MCF 10A (cell line): ENCODE measurements at regions not wholly inside any gene's neighbourhood (a gene's known extent, or its start where the extent isn't known, plus 50 kb on each side); places are given as distances from the start of the nearest gene placed in this dataset.

ENCODE experiments used
- BruUV-seq: library from RNA; stranded (reverse); fragments of 400-500 nt; replicated peaks from 2 replicates; lab custom pipeline; 2021; lab: Mats Ljungman, UMichigan
- CTCF ChIA-PET: fragments of 300-600 bp; sonication (Branson Sonifier 250); formaldehyde crosslinking; extraction: SDS; loops from one replicate; lab custom pipeline; 2021; ENCODE audit warnings: antibody characterized with exemption, inconsistent platforms; lab: Yijun Ruan, JAX
- POLR2A ChIA-PET: fragments of 300-600, 350-650 bp; sonication (Branson Sonifier 250); formaldehyde crosslinking; extraction: SDS; loops from one replicate; lab custom pipeline; 2020; ENCODE audit warnings: antibody characterized with exemption, inconsistent platforms; lab: Yijun Ruan, JAX
- DNase-seq: peaks from one replicate; pipeline ENCODE4 v3.0.0-alpha.2; 2018; ENCODE audit not compliant: unreplicated experiment
- H3K27ac Mint-ChIP-seq: one replicate; pipeline ENCODE4 v1.8.0; 2022; ENCODE audit warnings: mild to moderate bottlenecking, low read depth, mixed read lengths; ENCODE audit not compliant: unreplicated experiment
- H3K27me3 Mint-ChIP-seq: one replicate; pipeline ENCODE4 v1.8.0; 2022; ENCODE audit warnings: mixed read lengths; ENCODE audit not compliant: insufficient read depth, unreplicated experiment
- H3K36me3 Mint-ChIP-seq: one replicate; pipeline ENCODE4 v1.8.0; 2022; ENCODE audit warnings: mild to moderate bottlenecking, moderate library complexity, mixed read lengths; ENCODE audit not compliant: insufficient read depth, unreplicated experiment
- H3K4me1 Mint-ChIP-seq: one replicate; pipeline ENCODE4 v1.8.0; 2022; ENCODE audit warnings: mixed read lengths; ENCODE audit not compliant: insufficient read depth, unreplicated experiment
- H3K4me3 Mint-ChIP-seq: one replicate; pipeline ENCODE4 v1.8.0; 2022; ENCODE audit warnings: mild to moderate bottlenecking, moderate library complexity, mixed read lengths; ENCODE audit not compliant: unreplicated experiment
- H3K9me3 Mint-ChIP-seq: one replicate; pipeline ENCODE4 v1.8.0; 2022; ENCODE audit warnings: mixed read lengths; ENCODE audit not compliant: unreplicated experiment
- CTCF ChIP-seq: fragments of 200-600 bp; IDR thresholded peaks from one replicate; pipeline ENCODE4 v1.8.0; 2022; ENCODE audit warnings: antibody characterized with exemption, mild to moderate bottlenecking; ENCODE audit not compliant: unreplicated experiment
- intact Hi-C: fragments of 100-400 bp; cut with micrococcal nuclease; formaldehyde crosslinking; loops from 2 replicates; pipeline ENCODE4 v1.14.1; 2022

GRCh38 chr17:63347475-63347874, 98.6 kb downstream of the CYB561 start:
- no peaks in the 10 kb centered on the region for H3K4me1 Mint-ChIP-seq
- no peak overlapping the region for H3K27ac Mint-ChIP-seq

GRCh38 chr17:63349478-63350000, 96.6 kb downstream of the CYB561 start:
- BruUV-seq: no TSS peak
- Mint-ChIP-seq H3K27ac (no peak overlapping the region), H3K9me3 (no peaks in the 10 kb centered on the region), H3K4me1 (peaks cover 5% of the 10 kb centered on the region), H3K4me3 (no peak overlapping the region), H3K27me3 (no peaks in the 10 kb centered on the region), H3K36me3 (peaks cover 17% of the 10 kb centered on the region)
- DNase-seq: no peak
- ChIA-PET POLR2A (interaction anchor here (0.6 to 0.9 kb wide), 4 partner anchors 10 to 784 kb away, joined by 3 to 5 read pairs (median 4); no protein-coding TSS in a partner anchor), CTCF (interaction anchor here (0.7 kb wide), 1 partner anchor 261 kb away, joined by 3 read pairs; no protein-coding TSS in a partner anchor)
- intact Hi-C loops: no loop called here
- no peak for TF ChIP-seq CTCF

More at GRCh38 chr17:63347475-63347874, 98.6 kb downstream of the CYB561 start:
- TF ChIP-seq CTCF: no peak
- DNase-seq: no peak
- H3K9me3 Mint-ChIP-seq: no peaks in the 10 kb centered on the region
- POLR2A ChIA-PET: interaction anchor here (0.6 to 0.7 kb wide), 3 partner anchors 9 to 51 kb away, joined by 3 to 4 read pairs (median 4); no protein-coding TSS in a partner anchor
- CTCF ChIA-PET: interaction anchor here (0.6 to 0.8 kb wide), 3 partner anchors 10 to 31 kb away, joined by 3 to 6 read pairs (median 3); no protein-coding TSS in a partner anchor
- no peaks in the 10 kb centered on the region for H3K27me3 Mint-ChIP-seq
- no peak overlapping the region for H3K4me3 Mint-ChIP-seq
- BruUV-seq: no TSS peak
- intact Hi-C loops: no loop called here
- H3K36me3 Mint-ChIP-seq: peaks cover 17% of the 10 kb centered on the region

GRCh38 chr17:63350364-63350763, 95.7 kb downstream of the CYB561 start:
- CTCF ChIA-PET: no interaction called here
- no peak for TF ChIP-seq CTCF
- intact Hi-C loops: no loop called here
- no peaks in the 10 kb centered on the region for H3K9me3 Mint-ChIP-seq
- H3K4me1 Mint-ChIP-seq: peaks cover 5% of the 10 kb centered on the region
- POLR2A ChIA-PET: interaction anchor here (0.7 kb wide), 1 partner anchor 52 kb away, joined by 3 read pairs; no protein-coding TSS in a partner anchor
- no TSS peak for BruUV-seq
- H3K27me3 Mint-ChIP-seq: no peaks in the 10 kb centered on the region
- H3K27ac Mint-ChIP-seq: no peak overlapping the region
- no peak for DNase-seq
- peaks cover 14% of the 10 kb centered on the region for H3K36me3 Mint-ChIP-seq
- no peak overlapping the region for H3K4me3 Mint-ChIP-seq

- H3K36me3 Mint-ChIP-seq: peaks cover 12% of the 10 kb centered on the region
- no TSS peak for BruUV-seq
- H3K27ac Mint-ChIP-seq: no peak overlapping the region
- no peaks in the 10 kb centered on the region for H3K27me3 Mint-ChIP-seq
- no peak for DNase-seq
- intact Hi-C loops: no loop called here
- no peak for TF ChIP-seq CTCF
- no peaks in the 10 kb centered on the region for H3K9me3 Mint-ChIP-seq
- peaks cover 16% of the 10 kb centered on the region for H3K4me1 Mint-ChIP-seq
- POLR2A ChIA-PET: interaction anchor here (1.0 to 1.4 kb wide), 2 partner anchors 9 to 12 kb away, joined by 3 to 5 read pairs; no protein-coding TSS in a partner anchor
- CTCF ChIA-PET: interaction anchor here (0.5 kb wide), 1 partner anchor 180 kb away, joined by 4 read pairs; no protein-coding TSS in a partner anchor
- no peak overlapping the region for H3K4me3 Mint-ChIP-seq
Measured at GRCh38 chr17:63354256-63354655, 91.8 kb downstream of the CYB561 start.
